ENCODE measurements at regions not wholly inside any gene's neighbourhood (a gene's known extent, or its start where the extent isn't known, plus 50 kb on each side); places are given as distances from the start of the nearest gene placed in this dataset.

- POLR2A ChIA-PET = no interaction called here
Measured at GRCh38 chr14:97603201-97603600, 806.0 kb downstream of the VRK1 start.

More at GRCh38 chr14:97603201-97603600, 806.0 kb downstream of the VRK1 start:
- ATAC-seq = no peak
- Histone ChIP-seq H3K4me1 (ENCODE audit: insufficient read depth, low read length) (no peaks in the 10 kb centered on the region), H3K4me3 (replicated peaks in 1 of 3; ENCODE audit: insufficient read depth in 1 of 3, low read depth in 2 of 3, low read length in 3 of 3) (no peak overlapping the region), H4K20me1 (ENCODE audit: insufficient read depth, low read length) (no peaks in the 10 kb centered on the region), H3K9me3 (ENCODE audit: low read length) (peaks cover 69% of the 10 kb centered on the region), H2AFZ (ENCODE audit: low read length) (no peak overlapping the region), H3K27ac (ENCODE audit: extremely low read length, insufficient read depth, low read length) (no peak overlapping the region), H3K36me3 (replicated peaks in 1 of 2; ENCODE audit: control insufficient read depth in 1 of 2, insufficient read depth in 2 of 2, low read length in 2 of 2) (no peaks in the 10 kb centered on the region), H3K79me2 (ENCODE audit: insufficient read depth, low read length) (no peaks in the 10 kb centered on the region), H3K9ac (ENCODE audit: insufficient read depth, low read depth, low read length) (no peak overlapping the region), H3K4me2 (ENCODE audit: low read depth, low read length) (no peak overlapping the region), H3K27me3 (ENCODE audit: control insufficient read depth in 1 of 2, insufficient read depth in 2 of 2, low read length in 2 of 2) (no peaks in the 10 kb centered on the region)
- 53% methylated on average over 3 of the region's 3 CpGs for WGBS (ENCODE audit: low lambda C conversion rate)
- no peak for FAIRE-seq
- no TSS peak for BruUV-seq (replicated peaks)
- TF ChIP-seq SUZ12 (IDR thresholded peaks at IDR 0.05; ENCODE audit: low read depth, low read length) (no peak), PREB (CRISPR knock-in tag; IDR thresholded peaks at IDR 0.05) (no peak), GATAD1 (CRISPR knock-in tag; IDR thresholded peaks at IDR 0.05) (no peak), ZBTB43 (CRISPR knock-in tag; conservative IDR thresholded peaks at IDR 0.05) (no peak), RARA (CRISPR knock-in tag; IDR thresholded peaks at IDR 0.05) (no peak), ZNF629 (CRISPR knock-in tag; conservative IDR thresholded peaks at IDR 0.05) (no peak), EZH2 (conservative IDR thresholded peaks at IDR 0.05; ENCODE audit: low read depth, low read length) (no peak), ZNF292 (CRISPR knock-in tag; IDR thresholded peaks at IDR 0.05; ENCODE audit: borderline replicate concordance, low read depth) (no peak), ZNF691 (CRISPR knock-in tag; IDR thresholded peaks at IDR 0.05; ENCODE audit: borderline replicate concordance, low read depth) (no peak), KLF11 (CRISPR knock-in tag; IDR thresholded peaks at IDR 0.05) (no peak), ZNF12 (CRISPR knock-in tag; IDR thresholded peaks at IDR 0.05) (no peak), JUNB (CRISPR knock-in tag; IDR thresholded peaks at IDR 0.05; ENCODE audit: borderline replicate concordance) (no peak), SNAPC2 (CRISPR knock-in tag; IDR thresholded peaks at IDR 0.05) (no peak), KLF15 (CRISPR knock-in tag; IDR thresholded peaks at IDR 0.05; ENCODE audit: borderline replicate concordance) (no peak), GMEB2 (CRISPR knock-in tag; IDR thresholded peaks at IDR 0.05; ENCODE audit: low read depth) (no peak), FOXK1 (CRISPR knock-in tag; IDR thresholded peaks at IDR 0.05; ENCODE audit: borderline replicate concordance, low read depth) (no peak), ZC3H13 (CRISPR knock-in tag; IDR thresholded peaks at IDR 0.05) (no peak), CEBPG (CRISPR knock-in tag; IDR thresholded peaks at IDR 0.05) (no peak)
- DNase-seq (ENCODE audit: low spot score) = no peak
- CTCF ChIA-PET (ENCODE audit: low intra/inter-chr PET ratio, low total read pairs) = no interaction called here
- intact Hi-C loops (cut with micrococcal nuclease; ENCODE audit: unreplicated experiment) (no loop called here), in situ Hi-C loops (cut with HindIII; ENCODE audit: extremely low pct_ligation_motif_present, low pct_unique_long_range_greater_than_20kb) (no loop called here)

All from HepG2 (cell line).